GM10248 (cell line): ENCODE measurements at regions not wholly inside any gene's neighbourhood (a gene's known extent, or its start where the extent isn't known, plus 50 kb on each side); places are given as distances from the start of the nearest gene placed in this dataset.

Experiments
- CTCF ChIA-PET: fragments of 300-600 bp; sonication (Branson Sonifier 250); formaldehyde crosslinking; extraction: SDS; loops from one replicate; lab custom pipeline; 2021; ENCODE audit warnings: antibody characterized with exemption; lab: Yijun Ruan, JAX
- POLR2A ChIA-PET: fragments of 350-650 bp; sonication (Branson Sonifier 250); formaldehyde crosslinking; extraction: SDS; loops from one replicate; lab custom pipeline; 2020; ENCODE audit warnings: antibody characterized with exemption; lab: Yijun Ruan, JAX
- DNase-seq: peaks from one replicate; pipeline ENCODE4 v3.0.0; 2012; ENCODE audit errors: extremely low spot score
- TF ChIP-seq, protein P1 (sequence below): IDR thresholded peaks from 2 replicates; pipeline ENCODE4 v1.5.1; 2012; ENCODE audit warnings: mild to moderate bottlenecking, low read depth; ENCODE audit errors: extremely low read depth, missing control alignments, control extremely low read depth

DNA sequence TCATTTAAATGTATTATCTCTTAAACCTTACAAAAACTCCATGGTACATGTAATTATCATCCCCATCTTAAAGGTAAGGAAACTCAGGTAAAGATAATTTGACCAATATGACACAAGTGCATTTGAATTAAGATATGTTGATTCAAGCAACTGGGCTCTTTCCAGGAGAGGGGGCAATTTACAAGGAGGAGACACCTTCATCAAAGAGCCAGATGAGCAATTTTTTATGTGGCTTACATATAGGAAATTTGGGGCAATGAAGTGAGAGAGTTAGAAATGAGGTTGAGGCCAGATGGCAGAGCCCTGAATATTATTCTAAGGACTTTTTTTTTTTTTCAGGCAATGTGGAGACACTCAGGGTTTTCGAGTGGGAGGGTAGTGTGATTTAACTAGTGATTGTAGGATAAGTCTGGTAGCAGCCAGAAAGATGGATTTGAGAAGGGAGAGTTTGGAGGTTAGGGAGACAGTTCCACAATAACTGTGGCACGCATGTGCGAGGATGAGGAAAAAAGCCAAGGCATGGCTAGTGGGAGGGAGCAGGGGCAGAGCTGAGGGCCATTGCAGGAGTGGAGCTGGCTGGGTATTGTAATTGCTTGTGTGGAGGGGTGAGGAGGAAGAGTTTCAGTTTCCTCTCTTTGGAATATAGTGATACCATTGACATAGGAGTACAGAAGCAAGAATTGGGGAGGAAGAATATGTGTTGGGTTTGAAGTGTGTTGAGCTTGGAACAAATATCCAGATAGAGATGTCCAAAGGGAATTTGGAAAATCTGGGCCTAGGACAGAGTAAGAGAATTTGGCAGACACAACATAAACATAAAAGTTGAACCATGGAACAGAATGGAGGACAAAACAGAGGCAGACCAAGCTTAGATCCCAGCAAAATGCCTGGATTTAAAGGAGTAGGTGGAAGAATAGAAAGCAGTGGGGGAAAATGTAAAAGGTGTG lies 72.0 kb downstream of the ACTBL2 start:
- POLR2A ChIA-PET = no interaction called here
- no peak for DNase-seq
- TF ChIP-seq, protein P1, sequence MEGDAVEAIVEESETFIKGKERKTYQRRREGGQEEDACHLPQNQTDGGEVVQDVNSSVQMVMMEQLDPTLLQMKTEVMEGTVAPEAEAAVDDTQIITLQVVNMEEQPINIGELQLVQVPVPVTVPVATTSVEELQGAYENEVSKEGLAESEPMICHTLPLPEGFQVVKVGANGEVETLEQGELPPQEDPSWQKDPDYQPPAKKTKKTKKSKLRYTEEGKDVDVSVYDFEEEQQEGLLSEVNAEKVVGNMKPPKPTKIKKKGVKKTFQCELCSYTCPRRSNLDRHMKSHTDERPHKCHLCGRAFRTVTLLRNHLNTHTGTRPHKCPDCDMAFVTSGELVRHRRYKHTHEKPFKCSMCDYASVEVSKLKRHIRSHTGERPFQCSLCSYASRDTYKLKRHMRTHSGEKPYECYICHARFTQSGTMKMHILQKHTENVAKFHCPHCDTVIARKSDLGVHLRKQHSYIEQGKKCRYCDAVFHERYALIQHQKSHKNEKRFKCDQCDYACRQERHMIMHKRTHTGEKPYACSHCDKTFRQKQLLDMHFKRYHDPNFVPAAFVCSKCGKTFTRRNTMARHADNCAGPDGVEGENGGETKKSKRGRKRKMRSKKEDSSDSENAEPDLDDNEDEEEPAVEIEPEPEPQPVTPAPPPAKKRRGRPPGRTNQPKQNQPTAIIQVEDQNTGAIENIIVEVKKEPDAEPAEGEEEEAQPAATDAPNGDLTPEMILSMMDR = no peak
- CTCF ChIA-PET = interaction anchor here (0.8 to 1.4 kb wide), 5 partner anchors 12 to 1051 kb away, joined by 3 to 5 read pairs (median 3); no protein-coding TSS in a partner anchor

DNA sequence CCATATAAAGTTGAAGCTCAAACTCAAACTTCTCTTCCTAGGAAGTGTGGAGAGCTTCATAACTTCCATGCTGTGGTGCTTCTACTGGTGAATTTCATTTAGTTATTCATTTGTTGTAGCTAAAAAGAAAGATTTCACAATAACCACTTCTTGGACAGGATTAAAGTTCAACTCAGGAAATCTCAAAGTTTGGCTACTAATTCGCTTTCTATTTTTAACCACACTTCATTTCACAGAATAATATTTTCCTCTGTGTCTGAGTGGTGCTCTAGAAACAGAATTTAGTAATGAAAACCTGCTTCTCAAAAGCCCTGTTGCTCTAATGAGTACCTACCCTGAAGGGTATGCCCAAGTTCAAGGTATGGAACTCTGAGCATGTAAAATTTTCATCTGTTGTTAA lies 73.9 kb downstream of the ACTBL2 start:
- TF ChIP-seq, protein P1 = no peak
- no peak for DNase-seq
- ChIA-PET CTCF (no interaction called here), POLR2A (no interaction called here)

DNA sequence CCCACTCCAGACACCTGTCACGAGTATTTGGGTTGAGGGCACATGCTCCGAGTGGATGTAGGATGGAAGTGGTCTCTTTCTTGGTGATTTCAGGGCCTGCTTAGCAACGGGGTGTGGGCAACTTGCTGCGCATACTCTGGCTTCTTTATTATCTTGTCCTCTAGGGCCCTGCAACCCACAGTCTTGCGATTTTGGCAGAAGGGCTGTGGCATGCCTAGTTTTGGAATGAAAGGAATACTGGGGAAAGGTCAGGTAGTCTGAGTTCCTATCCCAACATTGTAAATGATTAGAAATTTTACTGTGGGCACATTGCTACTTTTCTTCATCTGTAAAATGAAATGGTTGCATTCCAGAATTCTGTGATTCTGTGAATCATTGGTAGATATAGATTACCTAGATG lies 74.3 kb downstream of the ACTBL2 start:
- no peak for DNase-seq
- TF ChIP-seq, protein P1 = no peak
- POLR2A ChIA-PET = no interaction called here
- CTCF ChIA-PET = no interaction called here

DNA sequence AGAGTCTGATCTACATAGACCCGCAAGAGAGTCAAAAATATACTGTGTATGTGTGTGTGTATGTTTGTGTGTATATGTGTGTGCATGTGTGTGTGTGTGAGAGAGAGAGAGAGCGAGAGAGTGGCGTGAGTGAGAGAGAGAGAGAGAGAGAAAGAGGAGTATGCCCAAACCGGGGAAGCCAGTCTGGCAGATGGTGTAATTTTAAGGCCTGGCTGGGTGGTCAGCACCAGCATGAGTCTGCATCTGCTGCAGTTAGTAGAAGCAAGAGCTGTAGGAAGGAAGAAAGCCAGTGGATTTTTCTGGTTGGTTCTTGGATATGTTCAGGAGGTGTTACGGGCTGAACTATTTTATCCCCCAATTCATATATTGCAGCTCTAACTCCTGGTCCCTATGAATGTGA lies 75.2 kb downstream of the ACTBL2 start:
- no peak for DNase-seq
- ChIA-PET CTCF (no interaction called here), POLR2A (no interaction called here)
- TF ChIP-seq, protein P1 = no peak

DNA sequence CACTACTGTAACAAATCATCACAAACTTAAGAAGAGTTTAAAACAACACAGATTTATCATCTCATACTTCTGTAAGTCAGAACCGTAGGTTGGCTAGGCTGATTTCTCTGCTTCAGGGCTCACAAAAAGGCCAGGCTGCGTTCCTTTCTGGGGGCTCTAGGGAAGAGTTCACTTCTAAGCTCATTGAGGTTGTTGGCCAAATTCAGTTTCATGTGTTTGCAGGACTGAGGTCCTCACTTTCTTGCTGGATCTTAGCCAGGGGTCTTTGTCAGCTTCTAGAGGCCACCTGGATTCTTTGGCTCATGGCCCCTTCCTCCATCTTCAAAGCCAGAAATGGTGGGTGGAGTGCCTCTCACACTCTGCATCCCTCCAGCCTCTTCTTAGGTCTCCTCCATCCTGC lies 76.0 kb downstream of the ACTBL2 start:
- TF ChIP-seq, protein P1 = no peak
- POLR2A ChIA-PET = no interaction called here
- CTCF ChIA-PET = no interaction called here

DNA sequence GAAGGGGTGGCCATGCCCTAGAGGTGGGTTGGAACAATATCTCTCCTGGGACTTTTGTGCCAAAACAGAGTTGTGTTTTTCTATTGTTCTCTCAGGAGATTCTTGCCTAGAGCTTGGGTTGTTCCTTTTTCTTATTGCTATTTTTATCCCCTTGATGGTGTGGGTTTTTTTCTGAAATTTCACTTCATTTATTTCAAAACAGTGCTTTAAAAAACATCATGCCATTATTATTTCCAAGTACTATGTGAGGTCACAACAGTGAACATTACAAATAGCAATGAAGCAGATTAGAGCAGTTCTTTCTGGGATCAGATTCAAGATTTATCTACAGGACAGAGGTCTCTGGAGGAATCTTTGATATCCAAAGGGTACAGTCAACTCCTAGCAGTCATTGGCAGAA lies 76.6 kb downstream of the ACTBL2 start:
- TF ChIP-seq, protein P1 = no peak
- ChIA-PET POLR2A (no interaction called here), CTCF (no interaction called here)
- DNase-seq = no peak

More for the DNA sequence above, 76.0 kb downstream of the ACTBL2 start:
- DNase-seq = no peak
